ENCODE measurements at regions not wholly inside any gene's neighbourhood (a gene's known extent, or its start where the extent isn't known, plus 50 kb on each side); places are given as distances from the start of the nearest gene placed in this dataset.

DNA sequence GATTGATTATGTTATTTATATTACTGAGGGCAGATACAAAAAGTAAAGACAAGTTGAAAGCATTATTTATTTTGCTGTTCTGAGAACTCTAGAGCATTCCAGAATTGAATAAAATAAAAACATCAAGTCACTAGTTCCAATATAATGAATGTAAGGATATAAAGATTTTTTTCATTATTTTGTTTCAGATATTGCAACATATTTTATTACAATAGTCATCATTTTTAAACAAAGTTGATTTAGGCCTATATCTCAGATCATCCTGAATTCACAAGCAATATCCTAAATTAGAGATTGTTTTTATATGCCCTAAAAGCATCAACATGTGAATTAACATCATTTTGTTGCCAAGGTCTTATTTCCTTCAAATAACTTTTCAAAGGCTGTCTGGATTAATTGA, 535.6 kb upstream of the KCND2 start:
- TF ChIP-seq, protein P1, sequence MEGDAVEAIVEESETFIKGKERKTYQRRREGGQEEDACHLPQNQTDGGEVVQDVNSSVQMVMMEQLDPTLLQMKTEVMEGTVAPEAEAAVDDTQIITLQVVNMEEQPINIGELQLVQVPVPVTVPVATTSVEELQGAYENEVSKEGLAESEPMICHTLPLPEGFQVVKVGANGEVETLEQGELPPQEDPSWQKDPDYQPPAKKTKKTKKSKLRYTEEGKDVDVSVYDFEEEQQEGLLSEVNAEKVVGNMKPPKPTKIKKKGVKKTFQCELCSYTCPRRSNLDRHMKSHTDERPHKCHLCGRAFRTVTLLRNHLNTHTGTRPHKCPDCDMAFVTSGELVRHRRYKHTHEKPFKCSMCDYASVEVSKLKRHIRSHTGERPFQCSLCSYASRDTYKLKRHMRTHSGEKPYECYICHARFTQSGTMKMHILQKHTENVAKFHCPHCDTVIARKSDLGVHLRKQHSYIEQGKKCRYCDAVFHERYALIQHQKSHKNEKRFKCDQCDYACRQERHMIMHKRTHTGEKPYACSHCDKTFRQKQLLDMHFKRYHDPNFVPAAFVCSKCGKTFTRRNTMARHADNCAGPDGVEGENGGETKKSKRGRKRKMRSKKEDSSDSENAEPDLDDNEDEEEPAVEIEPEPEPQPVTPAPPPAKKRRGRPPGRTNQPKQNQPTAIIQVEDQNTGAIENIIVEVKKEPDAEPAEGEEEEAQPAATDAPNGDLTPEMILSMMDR (IDR thresholded peaks at IDR 0.05) = no peak
- no peak for TF ChIP-seq EZH2 (IDR thresholded peaks at IDR 0.05; ENCODE audit: borderline replicate concordance, insufficient read depth, low read depth, low read length, poor library complexity, severe bottlenecking)
